Breast epithelium (tissue), 4 donors: ENCODE measurements at regions not wholly inside any gene's neighbourhood (a gene's known extent, or its start where the extent isn't known, plus 50 kb on each side); places are given as distances from the start of the nearest gene placed in this dataset.

Source experiments
- DNase-seq, 2 donors: peaks; one replicate each; pipeline ENCODE4 v3.0.0-alpha.2; 2019; ENCODE audit warnings: low spot score in 2 of 2
- H3K27ac ChIP-seq, 2 donors: fragments of 200-600 bp; sonication (generic) in 1 of 2; one replicate each; pipeline ENCODE4 v1.5.1; 2016 to 2019; ENCODE audit warnings: mild to moderate bottlenecking in 1 of 2
- H3K27me3 ChIP-seq, 2 donors: fragments of 200-600 bp; sonication (generic) in 1 of 2; one replicate each; pipeline versions ENCODE4 v1.5.1 to v1.6.0; 2017 to 2019; ENCODE audit warnings: control low read depth in 1 of 2, mild to moderate bottlenecking in 1 of 2
- H3K36me3 ChIP-seq: fragments of 200-600 bp; one replicate; pipeline ENCODE4 v1.5.1; 2019
- H3K4me1 ChIP-seq, 2 donors: fragments of 200-600 bp; sonication (generic); one replicate each; pipeline ENCODE4 v1.5.1; 2016 to 2019; ENCODE audit warnings: control low read depth in 1 of 2
- H3K4me3 ChIP-seq, 3 donors: fragments of 200-600 bp; sonication (generic); 1 replicate in 2 of 3; 2 replicates in 1 of 3; pipeline ENCODE4 v1.5.1; 2016 to 2019; ENCODE audit warnings: mild to moderate bottlenecking in 3 of 3, moderate library complexity in 2 of 3
- H3K9me3 ChIP-seq, 2 donors: fragments of 200-600 bp; sonication (generic) in 1 of 2; one replicate each; pipeline ENCODE4 v1.5.1; 2016 to 2019; ENCODE audit warnings: control low read depth in 1 of 2
- POLR2A ChIP-seq: fragments of 450-650 bp; IDR thresholded peaks from one replicate; pipeline ENCODE4 v1.6.1; 2016; ENCODE audit warnings: antibody characterized with exemption, mild to moderate bottlenecking, moderate library complexity
- POLR2AphosphoS5 ChIP-seq, 3 donors: sonication (generic); formaldehyde crosslinking; IDR thresholded peaks; one replicate each; pipeline ENCODE4 v1.6.1; 2017; ENCODE audit warnings: antibody characterized with exemption in 3 of 3
- intact Hi-C: fragments of 100-400 bp; cut with DNase I; formaldehyde crosslinking; loops from one replicate; pipeline ENCODE4 v1.15.1; 2023; ENCODE audit warnings: low total_unique reads
- TF ChIP-seq, protein P1 (sequence below), 3 donors: fragments of 450-650 bp; IDR thresholded peaks; one replicate each; pipeline ENCODE4 v1.5.1; 2016 to 2017; ENCODE audit warnings: antibody characterized with exemption in 3 of 3, mild to moderate bottlenecking in 3 of 3, moderate library complexity in 3 of 3

GRCh38 chr11:86181379-86181778 is 63.2 kb upstream of the EED start:
- H3K4me1 ChIP-seq: peaks cover 0 to 5% of the 10 kb centered on the region in 2 donors
- no peaks in the 10 kb centered on the region for H3K36me3 ChIP-seq
- no peaks in the 10 kb centered on the region for H3K27me3 ChIP-seq
- no peak for DNase-seq
- intact Hi-C loops: no loop called here
- no peaks in the 10 kb centered on the region for H3K9me3 ChIP-seq
- no peak overlapping the region for H3K4me3 ChIP-seq
- TF ChIP-seq, protein P1, sequence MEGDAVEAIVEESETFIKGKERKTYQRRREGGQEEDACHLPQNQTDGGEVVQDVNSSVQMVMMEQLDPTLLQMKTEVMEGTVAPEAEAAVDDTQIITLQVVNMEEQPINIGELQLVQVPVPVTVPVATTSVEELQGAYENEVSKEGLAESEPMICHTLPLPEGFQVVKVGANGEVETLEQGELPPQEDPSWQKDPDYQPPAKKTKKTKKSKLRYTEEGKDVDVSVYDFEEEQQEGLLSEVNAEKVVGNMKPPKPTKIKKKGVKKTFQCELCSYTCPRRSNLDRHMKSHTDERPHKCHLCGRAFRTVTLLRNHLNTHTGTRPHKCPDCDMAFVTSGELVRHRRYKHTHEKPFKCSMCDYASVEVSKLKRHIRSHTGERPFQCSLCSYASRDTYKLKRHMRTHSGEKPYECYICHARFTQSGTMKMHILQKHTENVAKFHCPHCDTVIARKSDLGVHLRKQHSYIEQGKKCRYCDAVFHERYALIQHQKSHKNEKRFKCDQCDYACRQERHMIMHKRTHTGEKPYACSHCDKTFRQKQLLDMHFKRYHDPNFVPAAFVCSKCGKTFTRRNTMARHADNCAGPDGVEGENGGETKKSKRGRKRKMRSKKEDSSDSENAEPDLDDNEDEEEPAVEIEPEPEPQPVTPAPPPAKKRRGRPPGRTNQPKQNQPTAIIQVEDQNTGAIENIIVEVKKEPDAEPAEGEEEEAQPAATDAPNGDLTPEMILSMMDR (IDR thresholded peaks at IDR 0.05): no peak
- no peak for TF ChIP-seq POLR2A
- TF ChIP-seq POLR2AphosphoS5 (IDR thresholded peaks at IDR 0.05): no peak
- H3K27ac ChIP-seq: no peak overlapping the region

DNA sequence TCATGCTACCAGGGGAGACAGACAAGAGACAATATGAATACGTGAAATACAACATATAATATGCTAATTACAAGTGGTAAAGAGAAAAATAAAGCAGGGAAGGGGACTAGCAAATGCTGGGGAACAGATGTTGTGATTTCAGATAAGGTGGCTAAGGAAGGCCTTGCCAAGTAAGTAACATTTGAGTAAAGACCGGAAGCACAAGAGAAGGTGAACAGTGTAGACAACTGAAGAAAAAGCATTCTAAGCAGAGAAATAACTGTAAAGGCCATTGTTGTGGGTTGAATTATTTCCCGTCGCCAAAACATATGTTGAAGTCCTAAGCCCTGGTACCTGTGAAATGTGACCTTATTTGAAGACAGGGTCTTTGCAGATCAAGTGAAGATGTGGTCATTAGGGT is 63.7 kb upstream of the EED start:
- TF ChIP-seq, protein P1 (IDR thresholded peaks at IDR 0.05): no peak
- TF ChIP-seq POLR2AphosphoS5 (IDR thresholded peaks at IDR 0.05): no peak
- no peak for TF ChIP-seq POLR2A
- DNase-seq: no peak
- intact Hi-C loops: no loop called here
- H3K4me1 ChIP-seq: peaks cover 0 to 2% of the 10 kb centered on the region in 2 donors
- no peak overlapping the region for H3K4me3 ChIP-seq
- no peaks in the 10 kb centered on the region for H3K27me3 ChIP-seq
- H3K9me3 ChIP-seq: no peaks in the 10 kb centered on the region
- no peak overlapping the region for H3K27ac ChIP-seq
- no peaks in the 10 kb centered on the region for H3K36me3 ChIP-seq

GRCh38 chr11:86180423-86180822 is 64.1 kb upstream of the EED start:
- Histone ChIP-seq H3K36me3 (no peaks in the 10 kb centered on the region), H3K4me3 (no peak overlapping the region), H3K9me3 (no peaks in the 10 kb centered on the region), H3K4me1 (no peaks in the 10 kb centered on the region), H3K27me3 (no peaks in the 10 kb centered on the region), H3K27ac (no peak overlapping the region)
- TF ChIP-seq, protein P1 (IDR thresholded peaks at IDR 0.05): no peak
- TF ChIP-seq POLR2AphosphoS5 (IDR thresholded peaks at IDR 0.05) (no peak), POLR2A (no peak)
- intact Hi-C loops: no loop called here
- no peak for DNase-seq

DNA sequence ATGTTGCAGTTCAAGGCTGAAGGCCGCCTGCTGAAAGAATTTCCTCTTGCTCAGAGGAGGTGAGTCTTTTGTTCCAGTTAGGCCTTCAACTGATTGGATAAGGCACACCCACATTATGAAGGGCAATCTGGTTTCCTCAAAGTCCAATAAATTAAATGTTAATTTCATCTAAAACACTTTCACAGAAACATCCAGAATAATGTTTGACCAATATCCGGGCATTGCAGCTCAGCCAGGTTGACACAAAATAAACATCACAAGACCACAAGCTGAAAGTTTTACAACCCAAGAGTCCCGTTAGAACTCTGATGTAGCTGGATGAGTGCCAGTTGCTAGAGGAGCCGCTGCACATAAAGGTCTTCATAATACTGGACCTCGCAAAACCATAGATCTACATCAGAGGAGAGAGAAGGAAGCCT is 64.9 kb upstream of the EED start:
- H3K4me3 ChIP-seq: no peak overlapping the region
- intact Hi-C loops: no loop called here
- no peak overlapping the region for H3K27ac ChIP-seq
- no peaks in the 10 kb centered on the region for H3K4me1 ChIP-seq
- H3K9me3 ChIP-seq: no peaks in the 10 kb centered on the region
- no peak for DNase-seq
- H3K27me3 ChIP-seq: no peaks in the 10 kb centered on the region
- H3K36me3 ChIP-seq: no peaks in the 10 kb centered on the region
- TF ChIP-seq POLR2AphosphoS5 (IDR thresholded peaks at IDR 0.05) (no peak), POLR2A (no peak)
- TF ChIP-seq, protein P1 (IDR thresholded peaks at IDR 0.05): no peak

DNA sequence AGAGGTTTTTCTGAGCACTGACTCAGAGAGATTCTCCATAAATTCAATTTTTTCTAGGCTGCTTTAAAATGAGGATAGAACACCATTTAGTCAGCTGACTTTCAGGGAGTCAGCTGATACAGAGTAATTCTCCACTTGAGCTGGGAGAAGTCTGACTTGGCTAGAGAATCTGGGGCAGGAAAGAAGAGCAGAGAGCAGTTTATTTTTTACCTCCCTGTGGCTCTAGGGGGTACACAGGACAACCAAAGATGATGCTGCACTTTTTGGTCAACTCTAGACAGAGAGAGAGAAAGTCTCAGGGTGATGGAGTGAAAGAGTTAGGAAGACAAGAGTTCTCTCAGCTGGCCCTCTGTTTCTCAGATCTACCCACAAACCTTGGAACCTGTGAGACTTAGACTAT is 67.3 kb upstream of the EED start:
- H3K36me3 ChIP-seq: no peaks in the 10 kb centered on the region
- no peak overlapping the region for H3K4me3 ChIP-seq
- no peak for DNase-seq
- H3K27me3 ChIP-seq: no peaks in the 10 kb centered on the region
- H3K4me1 ChIP-seq: peaks cover 0 to 4% of the 10 kb centered on the region in 2 donors
- intact Hi-C loops: no loop called here
- no peak overlapping the region for H3K27ac ChIP-seq
- H3K9me3 ChIP-seq: no peaks in the 10 kb centered on the region
- TF ChIP-seq, protein P1 (IDR thresholded peaks at IDR 0.05): no peak
- TF ChIP-seq POLR2A (no peak), POLR2AphosphoS5 (IDR thresholded peaks at IDR 0.05) (no peak)
